NT2/D1 (cell line): ENCODE measurements at regions not wholly inside any gene's neighbourhood (a gene's known extent, or its start where the extent isn't known, plus 50 kb on each side); places are given as distances from the start of the nearest gene placed in this dataset.

Experiments used
- YY1 ChIP-seq: IDR thresholded peaks from 2 replicates; pipeline ENCODE4 v1.6.1; 2011; ENCODE audit not compliant: insufficient read length, insufficient read depth
- ZNF274 ChIP-seq: IDR thresholded peaks from 2 replicates; pipeline ENCODE4 v1.6.1; 2011; ENCODE audit warnings: mild to moderate bottlenecking, low read depth, low read length

DNA sequence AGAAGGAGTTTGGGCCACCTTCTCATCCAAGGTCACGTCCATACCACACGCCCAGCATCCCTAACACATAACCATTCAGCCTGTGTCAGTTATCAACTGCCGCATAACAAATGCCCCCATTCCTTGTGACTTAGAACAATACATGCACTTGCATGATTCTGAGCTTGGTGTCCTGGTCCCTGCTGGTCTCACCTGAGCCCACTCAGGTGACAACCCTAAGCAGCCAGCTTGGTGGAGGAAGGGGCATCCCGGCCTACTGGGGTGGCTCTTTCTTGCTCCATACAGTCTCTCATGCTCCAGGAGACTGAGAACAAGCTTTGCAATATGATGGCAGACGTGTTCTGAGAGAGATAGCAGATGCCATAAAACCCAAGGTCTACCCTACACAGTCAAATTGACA lies 1276.9 kb downstream of the TBC1D22A start:
- TF ChIP-seq ZNF274: no peak
- no peak for TF ChIP-seq YY1
